Fibroblast of lung (primary cell): ENCODE measurements at regions not wholly inside any gene's neighbourhood (a gene's known extent, or its start where the extent isn't known, plus 50 kb on each side); places are given as distances from the start of the nearest gene placed in this dataset.

Experiments
- EZH2 ChIP-seq: IDR thresholded peaks from 2 replicates; pipeline ENCODE4 v1.5.1; 2012; ENCODE audit warnings: low read length, control low read depth, mild to moderate bottlenecking; ENCODE audit errors: missing control alignments
- TF ChIP-seq, protein P1 (sequence below), 2 donors: IDR thresholded peaks in 1 of 2; conservative IDR thresholded peaks in 1 of 2; 1 replicate in 1 of 2; 2 replicates in 1 of 2; pipeline ENCODE4 v1.5.1; 2011 to 2012; ENCODE audit warnings: low read length in 2 of 2, control low read depth in 1 of 2, inconsistent platforms in 1 of 2, low read depth in 1 of 2, mild to moderate bottlenecking in 1 of 2

DNA sequence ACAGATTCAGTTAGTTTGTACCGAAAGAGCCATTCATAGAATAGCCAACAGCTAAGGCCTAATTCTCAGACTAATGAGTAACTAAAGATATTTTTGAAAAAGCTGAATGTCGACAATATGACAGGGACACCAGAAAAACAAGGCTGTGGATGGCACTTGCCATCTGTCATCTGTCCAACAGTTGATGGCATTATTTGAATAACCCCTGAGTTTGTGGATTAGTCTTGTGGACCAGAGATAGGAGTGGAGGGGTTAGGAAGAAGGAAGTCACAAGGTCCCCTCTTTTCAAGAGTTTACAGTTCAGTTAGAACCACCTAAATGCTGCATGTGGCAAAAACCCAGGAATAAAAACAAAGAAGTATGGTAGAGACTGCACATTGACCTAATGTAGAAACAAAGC is 356.5 kb upstream of the DUSP10 start:
- no peak for TF ChIP-seq EZH2
- TF ChIP-seq, protein P1, sequence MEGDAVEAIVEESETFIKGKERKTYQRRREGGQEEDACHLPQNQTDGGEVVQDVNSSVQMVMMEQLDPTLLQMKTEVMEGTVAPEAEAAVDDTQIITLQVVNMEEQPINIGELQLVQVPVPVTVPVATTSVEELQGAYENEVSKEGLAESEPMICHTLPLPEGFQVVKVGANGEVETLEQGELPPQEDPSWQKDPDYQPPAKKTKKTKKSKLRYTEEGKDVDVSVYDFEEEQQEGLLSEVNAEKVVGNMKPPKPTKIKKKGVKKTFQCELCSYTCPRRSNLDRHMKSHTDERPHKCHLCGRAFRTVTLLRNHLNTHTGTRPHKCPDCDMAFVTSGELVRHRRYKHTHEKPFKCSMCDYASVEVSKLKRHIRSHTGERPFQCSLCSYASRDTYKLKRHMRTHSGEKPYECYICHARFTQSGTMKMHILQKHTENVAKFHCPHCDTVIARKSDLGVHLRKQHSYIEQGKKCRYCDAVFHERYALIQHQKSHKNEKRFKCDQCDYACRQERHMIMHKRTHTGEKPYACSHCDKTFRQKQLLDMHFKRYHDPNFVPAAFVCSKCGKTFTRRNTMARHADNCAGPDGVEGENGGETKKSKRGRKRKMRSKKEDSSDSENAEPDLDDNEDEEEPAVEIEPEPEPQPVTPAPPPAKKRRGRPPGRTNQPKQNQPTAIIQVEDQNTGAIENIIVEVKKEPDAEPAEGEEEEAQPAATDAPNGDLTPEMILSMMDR (conservative IDR thresholded peaks at IDR 0.05 in 1 of 2, IDR thresholded peaks at IDR 0.05 in 1 of 2; ENCODE audit: low read depth in 1 of 2, low read length in 2 of 2), result no peak
